Sigmoid colon (tissue), 6 donors: ENCODE measurements at regions not wholly inside any gene's neighbourhood (a gene's known extent, or its start where the extent isn't known, plus 50 kb on each side); places are given as distances from the start of the nearest gene placed in this dataset.

Experiments used
- DNase-seq: peaks from one replicate; pipeline ENCODE4 v3.0.0-alpha.2; 2019
- H3K27ac ChIP-seq, 4 donors: fragments of 200-600 bp; sonication (generic); one replicate each; pipeline ENCODE4 v1.5.1; 2016 to 2019; ENCODE audit warnings: mild to moderate bottlenecking in 1 of 4
- H3K27me3 ChIP-seq, 3 donors: fragments of 200-600 bp; sonication (generic); one replicate each; pipeline ENCODE4 v1.5.1; 2019; ENCODE audit warnings: mild to moderate bottlenecking in 1 of 3
- H3K36me3 ChIP-seq, 4 donors: fragments of 200-600 bp; sonication (generic); one replicate each; pipeline ENCODE4 v1.5.1; 2016 to 2019
- H3K4me1 ChIP-seq, 4 donors: fragments of 200-600 bp; sonication (generic); one replicate each; pipeline ENCODE4 v1.5.1; 2017 to 2019
- H3K4me3 ChIP-seq, 4 donors: fragments of 200-600 bp; sonication (generic); one replicate each; pipeline ENCODE4 v1.5.1; 2017 to 2019; ENCODE audit warnings: mild to moderate bottlenecking in 2 of 4, moderate library complexity in 1 of 4
- H3K9me3 ChIP-seq, 4 donors: fragments of 200-600 bp in 3 of 4; sonication (generic) in 3 of 4; one replicate each; pipeline versions ENCODE4 v1.5.1 to v1.6.1; 2013 to 2019
- CTCF ChIP-seq, 4 experiments: fragments of 450-650 bp in 3 of 4; fragments of 200-600 bp in 1 of 4; IDR thresholded peaks; one replicate each; pipeline ENCODE4 v1.5.1; 2016 to 2019; ENCODE audit warnings: antibody characterized with exemption in 4 of 4, mild to moderate bottlenecking in 3 of 4, moderate library complexity in 2 of 4
- EP300 ChIP-seq, 4 donors: sonication (generic); formaldehyde crosslinking; IDR thresholded peaks; one replicate each; pipeline ENCODE4 v1.6.1; 2017; ENCODE audit warnings: antibody characterized with exemption in 4 of 4
- POLR2A ChIP-seq, 2 donors: fragments of 450-650 bp; IDR thresholded peaks; one replicate each; pipeline ENCODE4 v1.6.1; 2016; ENCODE audit warnings: antibody characterized with exemption in 2 of 2, mild to moderate bottlenecking in 2 of 2, moderate library complexity in 2 of 2
- POLR2AphosphoS5 ChIP-seq, 4 donors: sonication (generic); formaldehyde crosslinking; IDR thresholded peaks; one replicate each; pipeline ENCODE4 v1.6.1; 2017; ENCODE audit warnings: antibody characterized with exemption in 4 of 4
- WGBS, 2 donors: extraction: QIAGEN DNeasy Blood & Tissue Kit; methylation state at CpG; one replicate each; pipeline ENCODE4 v1.1.7; 2013; 5-methylcytosine and 5-hydroxymethylcytosine counted together
- intact Hi-C: fragments of 100-400 bp; cut with DNase I; formaldehyde crosslinking; loops from one replicate; pipeline ENCODE4 v1.15.1; 2023
- donor health status: healthy with polysubstance abuse.
- donor health status: healthy.

- whole genome bisulfite sequencing, 2 donors = 87 to 90% methylated on average over 41 of the region's 41 CpGs
- TF ChIP-seq EP300 (IDR thresholded peaks at IDR 0.05) (no peak), CTCF (IDR thresholded peaks at IDR 0.05) (no peak), POLR2AphosphoS5 (IDR thresholded peaks at IDR 0.05) (no peak), POLR2A (IDR thresholded peaks at IDR 0.05) (no peak)
- intact Hi-C loops = no loop called here
Measured at GRCh38 chr17:83012868-83013778, 66.3 kb upstream of the METRNL start.

GRCh38 chr17:83013779-83014117 lies 65.7 kb upstream of the METRNL start:
- H3K4me3 ChIP-seq = no peak overlapping the region
- DNase-seq = no peak
- WGBS, 2 donors = 80 to 91% methylated on average over 11 of the region's 11 CpGs
- intact Hi-C loops = no loop called here
- H3K9me3 ChIP-seq = no peaks in the 10 kb centered on the region
- TF ChIP-seq POLR2AphosphoS5 (IDR thresholded peaks at IDR 0.05) = no peak
- no peak for TF ChIP-seq CTCF (IDR thresholded peaks at IDR 0.05)
- no peak for TF ChIP-seq EP300 (IDR thresholded peaks at IDR 0.05)
- TF ChIP-seq POLR2A (IDR thresholded peaks at IDR 0.05) = no peak
- H3K4me1 ChIP-seq = no peaks in the 10 kb centered on the region
- no peaks in the 10 kb centered on the region for H3K36me3 ChIP-seq
- no peaks in the 10 kb centered on the region for H3K27me3 ChIP-seq
- H3K27ac ChIP-seq = no peak overlapping the region

More at GRCh38 chr17:83012868-83013778, 66.3 kb upstream of the METRNL start:
- H3K4me3 ChIP-seq = no peak overlapping the region
- no peaks in the 10 kb centered on the region for H3K4me1 ChIP-seq
- no peaks in the 10 kb centered on the region for H3K36me3 ChIP-seq
- no peaks in the 10 kb centered on the region for H3K9me3 ChIP-seq
- no peaks in the 10 kb centered on the region for H3K27me3 ChIP-seq
- DNase-seq = no peak
- H3K27ac ChIP-seq = no peak overlapping the region

GRCh38 chr17:83014297-83014696 lies 65.1 kb upstream of the METRNL start:
- WGBS, 2 donors = 68 to 91% methylated on average over 14 of the region's 14 CpGs
- no peak for TF ChIP-seq CTCF (IDR thresholded peaks at IDR 0.05)
- no peak for TF ChIP-seq POLR2AphosphoS5 (IDR thresholded peaks at IDR 0.05)
- TF ChIP-seq EP300 (IDR thresholded peaks at IDR 0.05) = no peak
- Histone ChIP-seq H3K27me3 (no peaks in the 10 kb centered on the region), H3K4me3 (no peak overlapping the region), H3K4me1 (no peaks in the 10 kb centered on the region), H3K9me3 (no peaks in the 10 kb centered on the region), H3K36me3 (no peaks in the 10 kb centered on the region), H3K27ac (no peak overlapping the region)
- intact Hi-C loops = no loop called here
- no peak for DNase-seq

- TF ChIP-seq POLR2AphosphoS5 (IDR thresholded peaks at IDR 0.05) (no peak), EP300 (IDR thresholded peaks at IDR 0.05) (no peak), POLR2A (IDR thresholded peaks at IDR 0.05) (no peak), CTCF (IDR thresholded peaks at IDR 0.05) (no peak)
- no peak overlapping the region for H3K4me3 ChIP-seq
- no peak for DNase-seq
- no peaks in the 10 kb centered on the region for H3K9me3 ChIP-seq
- 96% methylated on average over 33 of the region's 33 CpGs for WGBS, 2 donors
- H3K27me3 ChIP-seq = no peaks in the 10 kb centered on the region
- intact Hi-C loops = no loop called here
- no peak overlapping the region for H3K27ac ChIP-seq
- no peaks in the 10 kb centered on the region for H3K36me3 ChIP-seq
- H3K4me1 ChIP-seq = no peaks in the 10 kb centered on the region
Measured at GRCh38 chr17:83014940-83015910, 64.2 kb upstream of the METRNL start.
